K562 (cell line): ENCODE measurements at regions not wholly inside any gene's neighbourhood (a gene's known extent, or its start where the extent isn't known, plus 50 kb on each side); places are given as distances from the start of the nearest gene placed in this dataset.

ENCODE experiments used
- ATAC-seq: fragments of 200-7000 bp; cut with Tn5 transposase; 3 replicates; pipeline ENCODE4 v1.9.1; 2020; ENCODE audit warnings: moderate library complexity
- BruUV-seq: library from RNA; stranded (reverse); fragments of 400-500 nt; replicated peaks from 2 replicates; lab custom pipeline; 2021; lab: Mats Ljungman, UMichigan
- CTCF ChIA-PET: fragments of 300-600 bp; formaldehyde crosslinking; extraction: SDS; loops from one replicate; lab custom pipeline; 2021; ENCODE audit warnings: low intra/inter-chr PET ratio; lab: Yijun Ruan, JAX
- POLR2A ChIA-PET: fragments of 300-600, 350-650 bp; sonication (Branson Sonifier 250); formaldehyde crosslinking; extraction: SDS; loops from one replicate; lab custom pipeline; 2021; ENCODE audit warnings: antibody characterized with exemption, inconsistent platforms; lab: Yijun Ruan, JAX
- DNase-seq, 4 experiments: peaks; one replicate each; pipeline versions ENCODE4 v3.0.0 to v3.0.0-alpha.2; 2011 to 2018; ENCODE audit warnings: low spot score in 3 of 4, mixed read lengths in 3 of 4; ENCODE audit errors: extremely low read depth in 1 of 4
- FAIRE-seq: peaks from 2 replicates; lab custom pipeline; 2011; peaks lifted over from hg19 to GRCh38; lab: Jason Lieb, UNC
- H2AFZ ChIP-seq: 2 replicates; pipeline ENCODE4 v1.6.0; 2011; ENCODE audit warnings: low read depth, low read length, control low read depth, inconsistent platforms
- H3K27ac ChIP-seq: fragments of 200-600 bp; 3 replicates; pipeline ENCODE4 v1.8.0; 2011; ENCODE audit warnings: low read depth, mild to moderate bottlenecking, control low read depth, inconsistent platforms, low read length, moderate library complexity, mixed read lengths; ENCODE audit errors: extremely low read depth
- H3K27me3 ChIP-seq, 2 experiments: fragments of 300-600 bp in 1 of 2; 2 replicates in 1 of 2; 3 replicates in 1 of 2; pipeline versions ENCODE4 v1.6.0 to v1.8.0; 2011; ENCODE audit warnings: inconsistent platforms in 2 of 2, low read length in 2 of 2, mild to moderate bottlenecking in 1 of 2, mixed read lengths in 1 of 2, moderate library complexity in 1 of 2; ENCODE audit not compliant: control insufficient read depth in 2 of 2, insufficient read depth in 2 of 2
- H3K36me3 ChIP-seq: fragments of 300-600 bp; 3 replicates; pipeline ENCODE4 v1.8.0; 2011; ENCODE audit warnings: mild to moderate bottlenecking, low read length, inconsistent platforms; ENCODE audit not compliant: control insufficient read depth, insufficient read depth
- H3K4me1 ChIP-seq, 2 experiments: fragments of 200-600 bp in 1 of 2; replicated peaks in 1 of 2; 2 replicates in 1 of 2; 3 replicates in 1 of 2; pipeline versions ENCODE4 v1.5.1 to v1.8.0; 2011; ENCODE audit warnings: inconsistent platforms in 2 of 2, low read length in 2 of 2, mild to moderate bottlenecking in 1 of 2, mixed read lengths in 1 of 2, moderate library complexity in 1 of 2; ENCODE audit not compliant: control insufficient read depth in 2 of 2, insufficient read depth in 2 of 2
- H3K4me2 ChIP-seq: 2 replicates; pipeline ENCODE4 v1.6.1; 2011; ENCODE audit warnings: low read length, control low read depth, inconsistent platforms, mixed read lengths; ENCODE audit not compliant: insufficient read depth
- H3K4me3 ChIP-seq: fragments of 200-600 bp; sonication (generic), shearing (Covaris generic); 2 replicates; pipeline ENCODE4 v1.5.1; 2016; ENCODE audit warnings: control low read depth, inconsistent platforms
- H3K79me2 ChIP-seq: fragments of 200-600 bp; 3 replicates; pipeline ENCODE4 v1.8.0; 2011; ENCODE audit warnings: low read length, inconsistent platforms; ENCODE audit not compliant: control insufficient read depth, insufficient read depth
- H3K9ac ChIP-seq, 2 experiments: 2 replicates each; pipeline versions ENCODE4 v1.6.0 to v1.6.1; 2011; ENCODE audit warnings: low read depth in 2 of 2, low read length in 2 of 2, control low read depth in 1 of 2, inconsistent platforms in 1 of 2, mild to moderate bottlenecking in 1 of 2, mixed read lengths in 1 of 2; ENCODE audit not compliant: insufficient read depth in 1 of 2
- H3K9me1 ChIP-seq: one replicate; pipeline ENCODE4 v1.6.0; 2011; ENCODE audit warnings: inconsistent platforms, mild to moderate bottlenecking, low read length, moderate library complexity; ENCODE audit not compliant: control insufficient read depth, insufficient read depth
- H3K9me3 ChIP-seq: replicated peaks from 2 replicates; pipeline ENCODE4 v1.5.1; 2011; ENCODE audit warnings: low read depth, low read length, inconsistent platforms; ENCODE audit not compliant: control insufficient read depth, insufficient read depth
- H4K20me1 ChIP-seq: replicated peaks from 2 replicates; pipeline ENCODE4 v1.6.1; 2011; ENCODE audit warnings: low read length, inconsistent platforms, mixed read lengths; ENCODE audit not compliant: control insufficient read depth, insufficient read depth
- CTCF ChIP-seq, 3 experiments: IDR thresholded peaks in 2 of 3; conservative IDR thresholded peaks in 1 of 3; 2 replicates each; pipeline ENCODE4 v1.5.1; 2011 to 2012; ENCODE audit warnings: low read length in 3 of 3, mild to moderate bottlenecking in 3 of 3, control low read depth in 2 of 3, improper control_type of control experiment in 1 of 3, inconsistent platforms in 1 of 3, low read depth in 1 of 3, mixed read lengths in 1 of 3, moderate library complexity in 1 of 3; ENCODE audit not compliant: insufficient read depth in 2 of 3
- DACH1 ChIP-seq: fragments of 450-650 bp; IDR thresholded peaks from 2 replicates; pipeline ENCODE4 v1.6.1; 2018; ENCODE audit not compliant: partially characterized antibody
- HDAC2 ChIP-seq: fragments of 450-650 bp; IDR thresholded peaks from 2 replicates; pipeline ENCODE4 v1.6.1; 2016; ENCODE audit warnings: mild to moderate bottlenecking
- HMBOX1 ChIP-seq: sonication (generic); IDR thresholded peaks from 2 replicates; pipeline ENCODE4 v1.6.1; 2016
- HOXB6 ChIP-seq: fragments of 250-450 bp; sonication (Bioruptor Pico); IDR thresholded peaks from 2 replicates; pipeline ENCODE4 v1.5.1; 2022; ENCODE audit warnings: mild to moderate bottlenecking, borderline replicate concordance
- MXD1 ChIP-seq: fragments of 250-450 bp; sonication (Bioruptor Pico); IDR thresholded peaks from 2 replicates; pipeline ENCODE4 v1.8.0; 2021; ENCODE audit warnings: borderline replicate concordance, mild to moderate bottlenecking, moderate library complexity; ENCODE audit not compliant: poor library complexity, severe bottlenecking
- NKRF ChIP-seq: fragments of 450-650 bp; IDR thresholded peaks from 2 replicates; pipeline ENCODE4 v1.6.1; 2016; ENCODE audit warnings: borderline replicate concordance
- RBFOX2 ChIP-seq: fragments of 200-400 bp; formaldehyde crosslinking; IDR thresholded peaks from 2 replicates; pipeline ENCODE4 v1.6.1; 2017; ENCODE audit warnings: low read depth, mild to moderate bottlenecking, low read length, moderate library complexity
- TCFL5 ChIP-seq: fragments of 250-450 bp; sonication (Bioruptor Pico); conservative IDR thresholded peaks from 2 replicates; pipeline ENCODE4 v1.6.1; 2021; ENCODE audit warnings: mild to moderate bottlenecking, moderate library complexity, matching md5 sums
- ZNF830 ChIP-seq: fragments of 250-450 bp; sonication (Bioruptor Pico); IDR thresholded peaks from 2 replicates; pipeline ENCODE4 v1.5.0; 2021; ENCODE audit warnings: mild to moderate bottlenecking
- WGBS: fragments of 100-300 bp; shearing (Covaris generic); methylation state at CpG from one replicate; pipeline ENCODE4 v1.1.6; 2016; ENCODE audit warnings: low coverage, mixed read lengths; ENCODE audit not compliant: insufficient coverage; ENCODE audit errors: missing lambda C conversion rate; 5-methylcytosine and 5-hydroxymethylcytosine counted together
- in situ Hi-C: fragments of 300-500 bp; cut with MboI; formaldehyde crosslinking; loops from 4 replicates; pipeline ENCODE4 v1.15.0; 2018; ENCODE audit warnings: inconsistent platforms, mixed read lengths
- intact Hi-C: fragments of 100-400 bp; cut with micrococcal nuclease; formaldehyde crosslinking; loops from 2 replicates; pipeline ENCODE4 v1.14.2; 2022

GRCh38 chr4:169821402-169821801 lies 63.7 kb upstream of the HPF1 start (continued):
- TF ChIP-seq HMBOX1 (no peak), NKRF (no peak), DACH1 (no peak)

- peaks cover 0 to 4% of the 10 kb centered on the region in 2 experiments; a peak in 1 of 5 replicates for H3K27me3 ChIP-seq
- H3K9ac ChIP-seq = no peak overlapping the region
- FAIRE-seq = no peak
- ATAC-seq = no peak
- H3K27ac ChIP-seq = no peak overlapping the region
- no peaks in the 10 kb centered on the region for H3K79me2 ChIP-seq
- in situ Hi-C loops = no loop called here
- H3K36me3 ChIP-seq = no peaks in the 10 kb centered on the region
- TF ChIP-seq ZNF830 (CRISPR knock-in tag) (no peak), RBFOX2 (no peak), TCFL5 (no peak), MXD1 (CRISPR knock-in tag) (no peak), CTCF (IDR thresholded peaks at IDR 0.05 in 2 of 3, conservative IDR thresholded peaks at IDR 0.05 in 1 of 3; ENCODE audit: insufficient read depth in 2 of 3, low read depth in 1 of 3, low read length in 3 of 3) (no peak), HOXB6 (no peak), HDAC2 (no peak)
- H3K9me1 ChIP-seq = no peaks in the 10 kb centered on the region
- no peak for DNase-seq
- H3K4me2 ChIP-seq = no peak overlapping the region
- no peak overlapping the region for H3K4me3 ChIP-seq
- POLR2A ChIA-PET = no interaction called here
- intact Hi-C loops = no loop called here
- no TSS peak for BruUV-seq
- no peaks in the 10 kb centered on the region for H3K9me3 ChIP-seq
- CTCF ChIA-PET = no interaction called here
- H2AFZ ChIP-seq = no peak overlapping the region
- no peaks in the 10 kb centered on the region for H4K20me1 ChIP-seq
- H3K4me1 ChIP-seq = no peaks in the 10 kb centered on the region
- WGBS = 0% methylated on average over 6 of the region's 6 CpGs
Measured at GRCh38 chr4:169818063-169818679, 60.4 kb upstream of the HPF1 start.
